ENCODE measurements at regions not wholly inside any gene's neighbourhood (a gene's known extent, or its start where the extent isn't known, plus 50 kb on each side); places are given as distances from the start of the nearest gene placed in this dataset.

DNA sequence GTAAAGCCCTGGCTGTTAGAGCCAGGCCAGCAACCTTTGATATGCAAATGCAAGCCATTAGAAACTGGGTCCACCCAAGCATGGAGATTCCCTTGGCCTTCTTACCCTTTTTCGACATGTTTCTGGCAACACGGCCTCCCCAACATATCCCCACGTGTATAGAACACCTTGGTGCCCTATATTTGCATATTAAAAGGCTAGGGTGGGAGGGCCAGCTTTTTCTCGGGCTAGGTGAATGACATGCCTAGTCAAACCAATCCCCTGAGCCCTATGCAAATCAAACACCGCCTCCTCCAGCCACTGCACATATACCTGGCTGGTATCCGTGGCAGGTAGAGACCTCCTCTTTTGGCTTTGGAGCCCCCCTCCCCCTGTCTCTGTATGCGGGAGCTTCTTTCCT, 55.6 kb upstream of the ZFR start:
- TF ChIP-seq, protein P1, sequence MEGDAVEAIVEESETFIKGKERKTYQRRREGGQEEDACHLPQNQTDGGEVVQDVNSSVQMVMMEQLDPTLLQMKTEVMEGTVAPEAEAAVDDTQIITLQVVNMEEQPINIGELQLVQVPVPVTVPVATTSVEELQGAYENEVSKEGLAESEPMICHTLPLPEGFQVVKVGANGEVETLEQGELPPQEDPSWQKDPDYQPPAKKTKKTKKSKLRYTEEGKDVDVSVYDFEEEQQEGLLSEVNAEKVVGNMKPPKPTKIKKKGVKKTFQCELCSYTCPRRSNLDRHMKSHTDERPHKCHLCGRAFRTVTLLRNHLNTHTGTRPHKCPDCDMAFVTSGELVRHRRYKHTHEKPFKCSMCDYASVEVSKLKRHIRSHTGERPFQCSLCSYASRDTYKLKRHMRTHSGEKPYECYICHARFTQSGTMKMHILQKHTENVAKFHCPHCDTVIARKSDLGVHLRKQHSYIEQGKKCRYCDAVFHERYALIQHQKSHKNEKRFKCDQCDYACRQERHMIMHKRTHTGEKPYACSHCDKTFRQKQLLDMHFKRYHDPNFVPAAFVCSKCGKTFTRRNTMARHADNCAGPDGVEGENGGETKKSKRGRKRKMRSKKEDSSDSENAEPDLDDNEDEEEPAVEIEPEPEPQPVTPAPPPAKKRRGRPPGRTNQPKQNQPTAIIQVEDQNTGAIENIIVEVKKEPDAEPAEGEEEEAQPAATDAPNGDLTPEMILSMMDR (conservative IDR thresholded peaks at IDR 0.05), result no peak
- TF ChIP-seq ZFX (IDR thresholded peaks at IDR 0.05), result no peak
